HG02623 (cell line): ENCODE measurements at regions not wholly inside any gene's neighbourhood (a gene's known extent, or its start where the extent isn't known, plus 50 kb on each side); places are given as distances from the start of the nearest gene placed in this dataset.
"Not testable (repeated sequence)": the region's sequence is repeated elsewhere in the genome, so short reads cannot be mapped to it uniquely, and the experiment has no call there.

Source experiments
- ATAC-seq: cut with Tn5 transposase; IDR thresholded peaks from one replicate; pipeline ENCODE4 v1.9.1; 2021; ENCODE audit warnings: moderate library complexity; ENCODE audit not compliant: unreplicated experiment

- ATAC-seq = no peak
Measured at GRCh38 chr4:58871509-58871908, 1761.3 kb upstream of the IGFBP7 start.

GRCh38 chr4:58849026-58849425, 1738.8 kb upstream of the IGFBP7 start:
- ATAC-seq = no peak

GRCh38 chr4:58843455-58843854, 1733.3 kb upstream of the IGFBP7 start:
- ATAC-seq = no peak

GRCh38 chr4:58833126-58833525, 1722.9 kb upstream of the IGFBP7 start:
- no peak for ATAC-seq

- no peak for ATAC-seq
Measured at GRCh38 chr4:58825278-58825677, 1715.1 kb upstream of the IGFBP7 start.

GRCh38 chr4:58818560-58818959, 1708.4 kb upstream of the IGFBP7 start:
- not testable (repeated sequence) for ATAC-seq

GRCh38 chr4:58809948-58810347, 1699.8 kb upstream of the IGFBP7 start:
- ATAC-seq = no peak

GRCh38 chr4:58809366-58809765, 1699.2 kb upstream of the IGFBP7 start:
- ATAC-seq = no peak

- no peak for ATAC-seq
Measured at GRCh38 chr4:58808817-58809216, 1698.6 kb upstream of the IGFBP7 start.

GRCh38 chr4:58807843-58808615, 1697.8 kb upstream of the IGFBP7 start:
- ATAC-seq = no peak

- ATAC-seq = no peak
Measured at GRCh38 chr4:58776627-58777026, 1666.4 kb upstream of the IGFBP7 start.

GRCh38 chr4:58767598-58767997, 1657.4 kb upstream of the IGFBP7 start:
- no peak for ATAC-seq

GRCh38 chr4:58766763-58767162, 1656.6 kb upstream of the IGFBP7 start:
- no peak for ATAC-seq

- ATAC-seq = no peak
Measured at GRCh38 chr4:58761563-58761962, 1651.4 kb upstream of the IGFBP7 start.

GRCh38 chr4:58760737-58761136, 1650.6 kb upstream of the IGFBP7 start:
- no peak for ATAC-seq

GRCh38 chr4:58760100-58760499, 1649.9 kb upstream of the IGFBP7 start:
- no peak for ATAC-seq

GRCh38 chr4:58749206-58749605, 1639.0 kb upstream of the IGFBP7 start:
- ATAC-seq = no peak

GRCh38 chr4:58740897-58741296, 1630.7 kb upstream of the IGFBP7 start:
- ATAC-seq = no peak

GRCh38 chr4:58739275-58739674, 1629.1 kb upstream of the IGFBP7 start:
- ATAC-seq = no peak

GRCh38 chr4:58738375-58738774, 1628.2 kb upstream of the IGFBP7 start:
- ATAC-seq = no peak

- peak; percentile 60 for ATAC-seq
Measured at GRCh38 chr4:58734030-58734674, 1624.0 kb upstream of the IGFBP7 start.

- ATAC-seq = no peak
Measured at GRCh38 chr4:58732973-58733372, 1622.8 kb upstream of the IGFBP7 start.

- no peak for ATAC-seq
Measured at GRCh38 chr4:58723954-58724353, 1613.8 kb upstream of the IGFBP7 start.
